ENCODE measurements at regions not wholly inside any gene's neighbourhood (a gene's known extent, or its start where the extent isn't known, plus 50 kb on each side); places are given as distances from the start of the nearest gene placed in this dataset.

- intact Hi-C loops (cut with DNase I) = no loop called here
- DNase-seq (ENCODE audit: extremely low spot score in 2 of 2) = no peak
- H3K27ac ChIP-seq = no peak overlapping the region
- H3K27me3 ChIP-seq = no peaks in the 10 kb centered on the region
- TF ChIP-seq CTCF (IDR thresholded peaks at IDR 0.05) = no peak
- TF ChIP-seq POLR2AphosphoS5 (IDR thresholded peaks at IDR 0.05; ENCODE audit: insufficient read depth in 1 of 2, low read depth in 1 of 2) = no peak
- TF ChIP-seq POLR2A (IDR thresholded peaks at IDR 0.05) = no peak
- H3K36me3 ChIP-seq = no peaks in the 10 kb centered on the region
- no peak overlapping the region for H3K4me3 ChIP-seq
- H3K4me1 ChIP-seq = no peaks in the 10 kb centered on the region
- no peaks in the 10 kb centered on the region for H3K9me3 ChIP-seq
Observed at GRCh38 chr12:67759829-67760228, 111.3 kb downstream of the DYRK2 start.

- H3K9me3 ChIP-seq = no peaks in the 10 kb centered on the region
- TF ChIP-seq CTCF (IDR thresholded peaks at IDR 0.05) (no peak), POLR2AphosphoS5 (IDR thresholded peaks at IDR 0.05; ENCODE audit: insufficient read depth in 1 of 2, low read depth in 1 of 2) (no peak), POLR2A (IDR thresholded peaks at IDR 0.05) (no peak)
- intact Hi-C loops (cut with DNase I) = no loop called here
- no peak overlapping the region for H3K27ac ChIP-seq
- H3K36me3 ChIP-seq = no peaks in the 10 kb centered on the region
- H3K4me1 ChIP-seq = peaks cover 7% of the 10 kb centered on the region
- H3K4me3 ChIP-seq = no peak overlapping the region
- no peak for DNase-seq (ENCODE audit: extremely low spot score in 2 of 2)
- H3K27me3 ChIP-seq = no peaks in the 10 kb centered on the region
Observed at GRCh38 chr12:67760586-67761275, 112.2 kb downstream of the DYRK2 start.

GRCh38 chr12:67761566-67761965 lies 113.0 kb downstream of the DYRK2 start:
- H3K9me3 ChIP-seq = no peaks in the 10 kb centered on the region
- no peaks in the 10 kb centered on the region for H3K36me3 ChIP-seq
- no peak for DNase-seq (ENCODE audit: extremely low spot score in 2 of 2)
- peaks cover 11% of the 10 kb centered on the region for H3K4me1 ChIP-seq
- no peak overlapping the region for H3K27ac ChIP-seq
- H3K4me3 ChIP-seq = no peak overlapping the region
- intact Hi-C loops (cut with DNase I) = no loop called here
- no peaks in the 10 kb centered on the region for H3K27me3 ChIP-seq
- TF ChIP-seq CTCF (IDR thresholded peaks at IDR 0.05) (no peak), POLR2AphosphoS5 (IDR thresholded peaks at IDR 0.05; ENCODE audit: insufficient read depth in 1 of 2, low read depth in 1 of 2) (no peak), POLR2A (IDR thresholded peaks at IDR 0.05) (no peak)

GRCh38 chr12:67764055-67764454 lies 115.5 kb downstream of the DYRK2 start:
- intact Hi-C loops (cut with DNase I) = no loop called here

More at GRCh38 chr12:67764055-67764454, 115.5 kb downstream of the DYRK2 start:
- H3K27ac ChIP-seq = no peak overlapping the region
- H3K9me3 ChIP-seq = no peaks in the 10 kb centered on the region
- no peak for DNase-seq (ENCODE audit: extremely low spot score in 2 of 2)
- peaks cover 11% of the 10 kb centered on the region for H3K4me1 ChIP-seq
- no peaks in the 10 kb centered on the region for H3K36me3 ChIP-seq
- H3K4me3 ChIP-seq = no peak overlapping the region
- no peak for TF ChIP-seq POLR2A (IDR thresholded peaks at IDR 0.05)
- no peak for TF ChIP-seq CTCF (IDR thresholded peaks at IDR 0.05)
- TF ChIP-seq POLR2AphosphoS5 (IDR thresholded peaks at IDR 0.05; ENCODE audit: insufficient read depth in 1 of 2, low read depth in 1 of 2) = no peak
- no peaks in the 10 kb centered on the region for H3K27me3 ChIP-seq
